Tibial nerve (tissue), 4 donors: ENCODE measurements at regions not wholly inside any gene's neighbourhood (a gene's known extent, or its start where the extent isn't known, plus 50 kb on each side); places are given as distances from the start of the nearest gene placed in this dataset.

Source experiments
- DNase-seq, 2 donors: peaks; one replicate each; pipeline ENCODE4 v3.0.0-alpha.2; 2019; ENCODE audit warnings: low spot score in 2 of 2
- H3K27ac ChIP-seq, 4 donors: fragments of 200-600 bp; sonication (generic) in 3 of 4; one replicate each; pipeline ENCODE4 v1.5.1; 2017 to 2019; ENCODE audit warnings: mild to moderate bottlenecking in 1 of 4
- H3K27me3 ChIP-seq, 2 donors: fragments of 200-600 bp; sonication (generic) in 1 of 2; one replicate each; pipeline versions ENCODE4 v1.5.1 to v1.6.0; 2017 to 2019
- H3K36me3 ChIP-seq, 3 donors: fragments of 200-600 bp; sonication (generic); one replicate each; pipeline ENCODE4 v1.5.1; 2018 to 2019
- H3K4me1 ChIP-seq, 4 donors: fragments of 200-600 bp; sonication (generic) in 3 of 4; one replicate each; pipeline ENCODE4 v1.5.1; 2017 to 2019
- H3K4me3 ChIP-seq, 4 donors: fragments of 200-600 bp; sonication (generic) in 3 of 4; one replicate each; pipeline ENCODE4 v1.5.1; 2017 to 2019; ENCODE audit warnings: mild to moderate bottlenecking in 1 of 4, moderate library complexity in 1 of 4
- H3K9me3 ChIP-seq, 4 donors: fragments of 200-600 bp; sonication (generic) in 3 of 4; one replicate each; pipeline ENCODE4 v1.5.1; 2017 to 2019
- EP300 ChIP-seq, 2 donors: sonication (generic); formaldehyde crosslinking; IDR thresholded peaks; one replicate each; pipeline ENCODE4 v1.6.1; 2017; ENCODE audit warnings: antibody characterized with exemption in 2 of 2, mild to moderate bottlenecking in 1 of 2
- POLR2A ChIP-seq, 2 donors: fragments of 450-650 bp; IDR thresholded peaks; one replicate each; pipeline ENCODE4 v1.6.1; 2017; ENCODE audit warnings: antibody characterized with exemption in 2 of 2, mild to moderate bottlenecking in 2 of 2, moderate library complexity in 2 of 2
- WGBS, 2 donors: methylation state at CpG; one replicate each; pipeline ENCODE4 v1.1.5; 2018; 5-methylcytosine and 5-hydroxymethylcytosine counted together
- TF ChIP-seq, protein P1 (sequence below), 5 experiments: fragments of 200-600 bp in 3 of 5; fragments of 450-650 bp in 2 of 5; sonication (generic) in 3 of 5; IDR thresholded peaks; one replicate each; pipeline ENCODE4 v1.5.1; 2016 to 2019; ENCODE audit warnings: antibody characterized with exemption in 5 of 5, mild to moderate bottlenecking in 3 of 5, moderate library complexity in 2 of 5

DNA sequence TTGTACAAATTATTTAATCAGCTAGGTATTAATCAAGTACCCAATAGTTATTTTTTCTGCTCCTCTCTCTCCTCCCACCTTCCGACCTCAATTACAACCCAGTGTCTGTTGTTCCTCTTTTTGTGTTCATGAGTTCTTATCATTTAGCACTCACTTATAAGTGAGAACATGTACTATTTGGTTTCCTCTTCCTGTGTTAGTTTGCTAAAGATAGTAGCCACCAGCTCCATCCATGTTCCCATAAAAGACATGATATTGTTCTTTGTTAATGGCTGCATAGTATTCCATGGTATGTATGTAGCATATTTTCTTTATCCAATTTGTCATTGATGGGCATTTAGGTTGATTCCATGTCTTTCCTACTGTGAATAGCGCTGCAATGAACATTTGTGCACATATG is 652.8 kb upstream of the CITED2 start:
- Histone ChIP-seq H3K4me1 (no peaks in the 10 kb centered on the region), H3K4me3 (no peak overlapping the region), H3K27ac (no peak overlapping the region), H3K9me3 (peaks cover 0 to 7% (median 0%) of the 10 kb centered on the region in 4 donors), H3K27me3 (no peaks in the 10 kb centered on the region), H3K36me3 (no peaks in the 10 kb centered on the region)
- 62 to 93% methylated on average over 2 of the region's 2 CpGs for WGBS, 2 donors
- no peak for DNase-seq
- TF ChIP-seq, protein P1, sequence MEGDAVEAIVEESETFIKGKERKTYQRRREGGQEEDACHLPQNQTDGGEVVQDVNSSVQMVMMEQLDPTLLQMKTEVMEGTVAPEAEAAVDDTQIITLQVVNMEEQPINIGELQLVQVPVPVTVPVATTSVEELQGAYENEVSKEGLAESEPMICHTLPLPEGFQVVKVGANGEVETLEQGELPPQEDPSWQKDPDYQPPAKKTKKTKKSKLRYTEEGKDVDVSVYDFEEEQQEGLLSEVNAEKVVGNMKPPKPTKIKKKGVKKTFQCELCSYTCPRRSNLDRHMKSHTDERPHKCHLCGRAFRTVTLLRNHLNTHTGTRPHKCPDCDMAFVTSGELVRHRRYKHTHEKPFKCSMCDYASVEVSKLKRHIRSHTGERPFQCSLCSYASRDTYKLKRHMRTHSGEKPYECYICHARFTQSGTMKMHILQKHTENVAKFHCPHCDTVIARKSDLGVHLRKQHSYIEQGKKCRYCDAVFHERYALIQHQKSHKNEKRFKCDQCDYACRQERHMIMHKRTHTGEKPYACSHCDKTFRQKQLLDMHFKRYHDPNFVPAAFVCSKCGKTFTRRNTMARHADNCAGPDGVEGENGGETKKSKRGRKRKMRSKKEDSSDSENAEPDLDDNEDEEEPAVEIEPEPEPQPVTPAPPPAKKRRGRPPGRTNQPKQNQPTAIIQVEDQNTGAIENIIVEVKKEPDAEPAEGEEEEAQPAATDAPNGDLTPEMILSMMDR (IDR thresholded peaks at IDR 0.05), result no peak
- TF ChIP-seq POLR2A (IDR thresholded peaks at IDR 0.05) (no peak), EP300 (IDR thresholded peaks at IDR 0.05) (no peak)

- Histone ChIP-seq H3K27ac (no peak overlapping the region), H3K9me3 (peaks cover 0 to 7% (median 0%) of the 10 kb centered on the region in 4 donors), H3K36me3 (no peaks in the 10 kb centered on the region), H3K4me1 (no peaks in the 10 kb centered on the region), H3K27me3 (no peaks in the 10 kb centered on the region), H3K4me3 (no peak overlapping the region)
- TF ChIP-seq EP300 (IDR thresholded peaks at IDR 0.05) (no peak), POLR2A (IDR thresholded peaks at IDR 0.05) (no peak)
- TF ChIP-seq, protein P1 (IDR thresholded peaks at IDR 0.05), result no peak
- no peak for DNase-seq
These were observed 652.1 kb upstream of the CITED2 start for GRCh38 chr6:140026546-140026945.

DNA sequence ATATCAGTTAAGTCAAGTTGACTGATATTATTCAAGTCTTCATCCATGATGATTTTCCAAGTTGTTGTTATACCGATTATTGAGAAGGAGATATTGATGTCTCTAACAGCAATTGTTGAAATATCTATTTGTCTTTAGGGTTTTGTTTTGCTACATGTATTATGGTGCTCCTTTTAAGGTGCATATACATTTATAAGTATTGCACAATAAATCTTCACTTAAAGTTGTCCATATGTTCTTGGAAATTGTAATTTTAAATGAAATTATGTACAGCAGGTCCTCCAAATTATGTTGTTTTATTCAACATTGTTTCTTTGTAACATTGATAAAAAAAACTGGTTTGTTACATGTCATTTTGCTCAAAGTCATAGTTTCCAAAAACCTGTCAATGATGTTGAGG is 650.7 kb upstream of the CITED2 start:
- Histone ChIP-seq H3K27ac (no peak overlapping the region), H3K4me3 (no peak overlapping the region), H3K4me1 (no peaks in the 10 kb centered on the region), H3K36me3 (no peaks in the 10 kb centered on the region), H3K9me3 (peaks cover 0 to 19% (median 0%) of the 10 kb centered on the region in 4 donors), H3K27me3 (no peaks in the 10 kb centered on the region)
- no peak for TF ChIP-seq POLR2A (IDR thresholded peaks at IDR 0.05)
- DNase-seq, result no peak
- WGBS, 2 donors, result 98% methylated on average over 1 of the region's 1 CpG

- 97 to 100% methylated on average over 2 of the region's 2 CpGs for WGBS, 2 donors
- Histone ChIP-seq H3K27me3 (no peaks in the 10 kb centered on the region), H3K4me3 (no peak overlapping the region), H3K4me1 (no peaks in the 10 kb centered on the region), H3K27ac (no peak overlapping the region), H3K9me3 (peaks cover 0 to 22% (median 0%) of the 10 kb centered on the region in 4 donors), H3K36me3 (no peaks in the 10 kb centered on the region)
- no peak for DNase-seq
- TF ChIP-seq EP300 (IDR thresholded peaks at IDR 0.05) (no peak), POLR2A (IDR thresholded peaks at IDR 0.05) (no peak)
- TF ChIP-seq, protein P1 (IDR thresholded peaks at IDR 0.05), result no peak
These were observed 645.9 kb upstream of the CITED2 start for GRCh38 chr6:140020207-140020791.

DNA sequence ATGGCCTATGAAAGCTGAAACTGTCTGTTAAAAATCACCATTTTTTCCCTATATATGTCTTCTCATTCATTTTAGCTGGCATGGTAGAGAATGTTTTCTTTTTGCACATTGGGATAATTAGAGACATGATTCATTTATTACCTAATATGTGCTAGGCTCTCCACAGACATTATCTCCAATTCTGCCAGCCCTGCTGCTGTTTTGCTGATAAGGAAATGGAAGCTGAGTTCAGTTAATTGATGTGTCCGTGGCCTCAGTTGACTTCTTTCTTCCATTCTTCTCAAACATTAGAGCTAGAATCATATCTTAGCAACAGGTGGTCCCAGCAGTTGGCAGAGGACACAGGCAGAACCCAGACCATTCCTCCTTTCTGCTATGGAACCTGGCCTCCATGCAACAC is 644.1 kb upstream of the CITED2 start:
- 92 to 94% methylated on average over 1 of the region's 1 CpG for WGBS, 2 donors
- no peaks in the 10 kb centered on the region for H3K4me1 ChIP-seq
- DNase-seq, result no peak
- H3K9me3 ChIP-seq, result peaks cover 0 to 22% (median 0%) of the 10 kb centered on the region in 4 donors
- no peaks in the 10 kb centered on the region for H3K27me3 ChIP-seq
- H3K4me3 ChIP-seq, result no peak overlapping the region
- H3K36me3 ChIP-seq, result no peaks in the 10 kb centered on the region
- no peak overlapping the region for H3K27ac ChIP-seq
- TF ChIP-seq POLR2A (IDR thresholded peaks at IDR 0.05), result no peak
- TF ChIP-seq EP300 (IDR thresholded peaks at IDR 0.05), result no peak
- TF ChIP-seq, protein P1 (IDR thresholded peaks at IDR 0.05), result no peak

GRCh38 chr6:140017470-140017869 is 643.0 kb upstream of the CITED2 start:
- WGBS, 2 donors, result 83 to 85% methylated on average over 1 of the region's 1 CpG
- H3K36me3 ChIP-seq, result no peaks in the 10 kb centered on the region
- no peak for TF ChIP-seq POLR2A (IDR thresholded peaks at IDR 0.05)
- TF ChIP-seq, protein P1 (IDR thresholded peaks at IDR 0.05), result no peak
- no peak for TF ChIP-seq EP300 (IDR thresholded peaks at IDR 0.05)
- H3K27me3 ChIP-seq, result no peaks in the 10 kb centered on the region
- H3K4me3 ChIP-seq, result no peak overlapping the region
- no peak overlapping the region for H3K27ac ChIP-seq
- H3K9me3 ChIP-seq, result peaks cover 0 to 22% (median 0%) of the 10 kb centered on the region in 4 donors
- DNase-seq, result no peak
- H3K4me1 ChIP-seq, result peaks cover 0 to 2% (median 0%) of the 10 kb centered on the region in 4 donors
